ENCODE measurements at regions not wholly inside any gene's neighbourhood (a gene's known extent, or its start where the extent isn't known, plus 50 kb on each side); places are given as distances from the start of the nearest gene placed in this dataset.
A peak's percentile ranks its signal among the peaks of the same experiment; 100 is the strongest.

GRCh38 chr6:90402831-90403192, 106.2 kb upstream of the BACH2 start:
- DNase-seq = no peak

- no peak for DNase-seq
These were observed 105.5 kb upstream of the BACH2 start for GRCh38 chr6:90401933-90402830.

DNA sequence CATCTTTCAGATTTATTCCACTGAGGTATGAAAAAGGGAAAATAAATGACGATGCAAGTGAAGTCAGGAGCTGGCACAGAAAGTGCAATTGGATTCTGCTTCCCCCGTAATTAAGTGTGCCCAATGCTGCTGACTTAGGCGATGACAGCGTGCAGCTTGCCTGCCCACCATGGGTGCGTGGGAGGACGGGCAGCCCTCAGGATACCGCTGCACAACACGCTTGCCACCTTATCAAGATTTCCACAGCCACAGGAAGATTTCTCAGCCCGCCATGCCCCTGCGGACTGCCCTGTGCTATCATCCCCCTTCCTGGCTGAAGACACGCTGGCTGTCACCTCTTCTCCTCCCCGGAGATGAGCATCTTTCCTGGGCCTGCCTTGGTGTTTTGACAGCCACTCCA, 103.3 kb upstream of the BACH2 start:
- no peak for DNase-seq

DNA sequence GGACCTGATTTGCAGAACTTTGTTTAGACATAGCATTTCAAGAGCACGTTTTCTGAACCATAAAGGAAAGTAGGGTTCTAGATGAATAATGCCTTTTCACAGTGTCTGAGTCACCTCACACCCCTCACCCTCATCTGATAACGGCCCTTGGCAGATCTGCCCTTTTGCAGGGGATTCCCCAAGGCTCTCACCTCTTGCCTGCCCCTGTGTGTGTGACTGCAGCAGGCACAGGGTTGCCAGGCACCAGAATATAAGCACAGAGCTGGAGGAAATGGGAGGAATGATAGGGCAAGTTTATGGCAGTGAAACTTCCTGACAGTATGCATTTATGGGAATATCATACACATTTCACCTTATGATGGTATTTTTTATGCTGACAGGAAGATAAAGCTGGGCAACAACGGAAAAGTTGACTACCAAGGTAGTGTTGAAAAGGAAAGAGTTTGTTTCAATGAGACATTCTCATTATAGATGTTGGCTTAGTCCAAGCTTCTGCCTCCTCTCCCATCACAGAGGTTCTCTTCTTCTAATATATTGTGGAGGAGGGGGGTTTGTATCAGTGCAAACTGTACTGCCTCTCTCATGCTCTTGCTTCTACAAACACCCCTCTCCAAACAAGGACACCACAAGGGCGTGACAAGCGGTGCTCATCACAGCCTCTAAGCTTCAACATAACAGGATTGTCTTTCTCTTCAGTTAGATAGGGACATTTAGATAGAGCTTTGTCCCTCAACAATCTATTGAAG, 101.5 kb upstream of the BACH2 start:
- no peak for DNase-seq

- no peak for DNase-seq
These were observed 100.4 kb upstream of the BACH2 start for GRCh38 chr6:90397047-90397446.

GRCh38 chr6:90393232-90393884, 96.7 kb upstream of the BACH2 start:
- DNase-seq = peak; percentile 62

DNA sequence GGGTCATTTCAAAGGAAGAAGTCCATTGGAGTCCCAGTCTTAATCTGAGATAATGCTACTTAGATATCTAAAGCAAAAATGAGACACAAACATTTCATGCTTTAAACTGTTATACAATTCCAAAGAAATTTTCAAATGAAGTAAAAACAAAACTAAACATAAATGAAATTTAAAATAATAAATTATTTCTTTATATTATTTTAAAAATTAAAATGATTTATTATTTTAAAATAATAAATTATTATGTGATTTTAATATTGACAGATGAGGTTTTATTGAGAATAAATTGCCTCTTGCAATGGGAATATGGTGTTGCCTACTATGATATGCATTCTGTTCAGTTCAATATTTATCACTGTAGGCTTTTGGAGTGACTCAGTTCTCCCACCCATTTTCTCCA, 93.7 kb upstream of the BACH2 start:
- no peak for DNase-seq

DNA sequence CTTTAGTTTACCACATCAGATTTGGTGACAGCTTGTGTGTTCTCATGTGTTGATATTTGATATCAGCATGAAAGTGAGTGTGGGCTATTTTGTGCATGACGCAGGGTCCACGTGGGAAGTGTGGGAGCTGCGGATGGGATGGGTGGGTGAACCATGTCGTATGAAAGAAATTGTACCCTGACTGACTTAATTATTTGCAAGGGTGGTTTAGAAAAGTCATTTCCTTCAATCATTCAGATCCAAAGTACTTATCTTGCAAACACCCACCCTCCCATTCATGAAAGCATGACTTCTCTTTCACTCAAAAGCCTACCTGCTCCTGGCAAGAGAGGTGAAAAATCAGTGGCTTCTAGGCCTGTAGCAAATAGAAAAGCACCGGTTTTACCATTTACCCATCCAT, 91.8 kb upstream of the BACH2 start:
- DNase-seq = no peak

GRCh38 chr6:90387826-90388225, 91.2 kb upstream of the BACH2 start:
- no peak for DNase-seq

DNA sequence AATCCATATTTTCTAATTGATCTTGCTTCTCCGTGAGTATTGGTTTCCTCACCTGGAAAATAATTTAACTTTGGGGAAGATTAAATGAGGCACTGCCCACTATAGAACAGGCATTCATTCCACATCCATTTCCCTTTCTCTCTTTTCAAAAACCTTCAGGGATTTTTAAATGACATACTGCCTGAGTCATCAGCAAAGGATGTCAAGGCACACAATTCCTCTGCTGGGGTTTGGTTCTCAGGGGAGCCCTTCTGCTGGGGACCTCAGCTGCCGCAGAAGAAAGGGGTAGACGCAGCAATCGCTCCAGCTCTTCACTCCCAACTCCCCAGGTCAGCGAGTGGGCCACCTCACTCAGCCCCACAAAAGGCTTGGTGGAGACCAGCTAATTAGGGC, 90.7 kb upstream of the BACH2 start:
- no peak for DNase-seq

DNA sequence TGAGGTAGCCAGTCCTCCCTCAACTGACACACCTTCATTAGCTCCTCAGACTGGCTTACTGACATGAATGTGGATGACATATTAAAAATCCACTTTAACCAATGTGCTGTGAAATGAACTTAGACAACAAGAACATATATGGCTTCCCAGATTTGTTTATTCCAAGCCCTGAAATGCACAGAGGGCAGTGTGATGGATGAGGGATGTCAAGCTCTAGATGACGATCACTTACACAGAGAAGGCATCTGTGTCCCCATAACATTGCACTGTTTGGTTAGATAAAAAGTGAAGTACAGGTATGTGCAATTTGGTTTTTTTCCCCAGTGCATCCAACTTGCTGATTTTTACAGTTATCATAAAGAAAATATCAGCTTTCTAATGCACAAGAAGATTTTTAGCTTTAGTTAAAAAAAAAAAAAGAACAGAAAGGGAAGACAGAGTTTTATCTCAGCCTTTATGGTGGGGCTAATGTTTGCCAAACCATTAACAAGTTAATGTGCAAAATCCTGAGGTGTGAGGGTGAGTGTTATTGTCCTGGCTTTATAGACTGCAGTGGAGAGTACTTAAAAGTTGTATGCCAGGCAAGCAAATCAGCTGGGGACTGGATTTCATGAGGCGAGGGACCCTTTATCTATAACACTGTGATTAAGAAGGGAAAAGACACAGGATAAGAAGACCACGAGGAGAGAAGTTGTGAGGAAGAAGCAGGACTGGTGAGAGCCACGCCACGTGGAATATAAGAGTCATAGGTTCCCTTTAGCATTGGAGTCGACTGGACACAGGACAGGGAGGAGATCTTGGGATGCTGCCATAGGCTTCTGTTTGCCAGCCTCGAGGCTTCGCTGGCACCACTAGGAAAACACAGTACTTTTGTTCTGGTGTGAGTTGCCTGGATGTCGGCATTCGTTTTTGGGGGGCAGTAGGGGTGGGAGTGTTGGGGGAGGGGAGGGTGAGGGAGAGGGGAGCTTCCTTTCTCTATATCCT, 90.0 kb upstream of the BACH2 start:
- DNase-seq = no peak

DNA sequence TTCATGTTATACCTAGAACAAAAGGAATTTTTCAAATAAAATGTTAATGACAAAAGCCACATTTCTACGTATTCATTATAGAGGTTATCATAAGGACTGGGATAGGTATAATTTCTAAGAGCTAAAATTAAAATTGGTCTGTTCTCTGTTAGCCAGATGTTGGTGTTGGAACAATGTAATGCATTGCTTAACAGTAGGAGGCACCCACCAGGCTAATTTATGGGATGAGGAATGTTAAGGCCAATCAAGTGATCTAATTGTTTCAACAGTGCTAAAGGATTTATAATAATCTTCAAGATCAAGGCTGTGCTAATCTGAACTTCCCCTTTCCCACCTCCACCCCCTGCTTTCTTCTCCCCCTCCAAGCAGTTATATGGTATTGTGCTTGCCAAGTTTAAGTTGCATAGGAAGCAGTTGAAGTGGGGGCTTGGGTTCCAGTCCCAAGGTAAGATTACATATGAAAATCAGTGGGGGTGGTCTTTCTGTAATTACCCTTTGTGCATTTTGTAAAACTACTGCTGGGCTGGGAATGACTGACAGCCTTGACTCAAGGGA, 89.2 kb upstream of the BACH2 start:
- no peak for DNase-seq

GRCh38 chr6:90384720-90385119, 88.1 kb upstream of the BACH2 start:
- DNase-seq = no peak

- DNase-seq = no peak
These were observed 86.7 kb upstream of the BACH2 start for GRCh38 chr6:90383196-90383822.

- DNase-seq = no peak
These were observed 86.1 kb upstream of the BACH2 start for GRCh38 chr6:90382760-90383159.

DNA sequence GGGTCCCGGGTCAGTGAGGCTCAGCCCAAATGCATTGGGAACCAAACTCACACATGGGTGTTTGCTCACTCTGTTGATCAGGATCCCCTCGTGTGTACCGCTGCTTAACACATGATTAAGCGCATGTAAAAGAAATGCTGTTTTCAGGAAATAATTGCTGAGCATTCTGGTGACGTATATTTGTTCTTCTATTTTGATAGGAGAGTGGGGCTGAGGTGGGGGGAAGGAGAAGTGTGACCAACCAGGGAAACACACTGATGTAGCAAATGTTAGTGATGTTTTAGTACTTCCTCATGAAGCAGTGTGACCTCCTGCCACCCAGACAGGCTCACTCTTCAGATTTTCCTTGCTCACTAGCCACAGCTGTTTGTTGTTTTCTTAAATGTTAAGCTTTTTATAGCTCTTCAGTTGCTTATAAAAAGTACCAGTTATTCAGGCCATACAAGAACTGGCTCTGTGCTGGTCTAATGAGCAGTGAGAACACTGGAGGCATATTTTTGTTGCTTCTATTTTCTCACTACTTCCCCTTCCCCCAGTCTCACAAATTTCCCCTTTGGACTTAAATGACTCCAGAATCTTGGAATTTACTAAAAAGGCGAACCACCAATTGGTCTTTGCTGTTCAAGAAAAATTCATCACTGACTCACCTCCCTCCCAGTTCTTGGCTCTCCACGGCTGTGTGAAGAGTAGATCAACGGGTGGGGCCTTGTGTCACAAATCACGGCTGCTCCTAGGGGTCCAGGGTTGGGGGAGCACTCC, 79.2 kb upstream of the BACH2 start:
- DNase-seq = no peak

DNA sequence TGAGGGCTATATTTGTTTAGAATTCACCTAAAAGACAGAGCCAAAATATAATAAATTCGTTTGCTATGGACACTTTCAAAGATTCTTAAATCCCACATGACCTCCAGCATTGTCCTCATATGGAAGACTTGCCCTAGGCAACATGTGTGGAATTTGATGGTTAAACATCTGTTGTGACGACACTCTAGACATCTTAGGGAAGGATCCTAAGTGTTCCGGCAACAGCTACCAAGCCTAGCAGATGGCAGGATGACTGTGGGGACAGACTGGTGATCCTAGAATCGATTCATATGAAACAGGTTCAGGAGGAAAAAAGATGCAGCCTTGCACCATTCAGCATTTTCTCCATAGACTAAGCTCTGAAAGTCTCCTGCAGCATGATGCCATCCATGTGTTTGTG, 77.6 kb upstream of the BACH2 start:
- no peak for DNase-seq

- no peak for DNase-seq
These were observed 76.2 kb upstream of the BACH2 start for GRCh38 chr6:90372885-90373284.

- no peak for DNase-seq
These were observed 75.8 kb upstream of the BACH2 start for GRCh38 chr6:90372450-90372849.

DNA sequence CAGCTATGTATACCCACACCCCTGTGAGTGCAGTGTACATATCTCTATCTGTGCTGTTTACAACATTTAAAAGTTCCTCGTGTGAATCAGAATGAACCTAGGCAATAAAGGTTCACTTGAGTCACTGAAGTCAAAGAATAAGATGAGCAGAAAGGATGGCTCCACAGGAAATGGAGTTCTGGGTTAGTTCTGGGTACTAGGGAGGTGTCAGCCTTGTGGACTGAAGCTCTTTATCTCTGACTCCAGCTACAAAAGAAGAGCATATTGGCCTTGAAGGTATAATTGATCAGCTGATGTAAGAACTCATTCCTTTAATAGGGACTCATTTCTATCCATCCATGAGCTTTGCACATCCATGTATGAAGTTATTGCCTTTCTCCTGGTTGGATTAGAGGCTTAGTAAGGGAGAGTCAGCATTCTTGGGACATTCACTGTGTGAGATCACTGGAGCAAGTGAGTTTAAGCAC, 73.9 kb upstream of the BACH2 start:
- no peak for DNase-seq

DNA sequence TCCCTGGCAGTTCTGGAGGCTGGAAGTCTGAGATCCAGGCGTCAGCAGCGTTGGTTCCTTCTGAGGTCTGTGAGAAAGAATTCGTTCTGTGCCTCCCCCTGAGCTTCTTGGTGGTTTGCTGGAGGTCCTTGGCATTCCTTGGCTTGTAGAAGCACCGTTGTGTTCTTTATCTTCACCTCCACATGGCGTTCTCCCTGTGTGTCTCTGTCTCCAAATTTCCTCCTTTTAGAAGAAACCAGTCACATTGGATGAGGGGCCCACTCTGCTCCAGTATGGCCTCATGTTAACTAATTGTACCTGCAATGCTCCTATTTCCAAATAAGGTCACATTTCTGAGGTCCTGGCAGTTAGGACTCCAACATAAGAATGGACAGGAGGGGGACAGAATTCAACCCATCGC, 73.0 kb upstream of the BACH2 start:
- no peak for DNase-seq

All from RPMI8226 (cell line).